T-cell (primary cell): ENCODE measurements at regions not wholly inside any gene's neighbourhood (a gene's known extent, or its start where the extent isn't known, plus 50 kb on each side); places are given as distances from the start of the nearest gene placed in this dataset.

ENCODE experiments used
- ATAC-seq, 4 experiments: fragments of 200-7000 bp in 3 of 4; fragments of 150-1000 bp in 1 of 4; cut with Tn5 transposase; replicated peaks in 1 of 4; 1 replicate in 3 of 4; 2 replicates in 1 of 4; pipeline ENCODE4 v1.10.0; 2021; ENCODE audit warnings: moderate library complexity in 3 of 4, mild to moderate bottlenecking in 2 of 4, moderate number of reproducible peaks in 1 of 4
- CTCF ChIA-PET, 2 donors: fragments of 300-600 bp; sonication (Branson Sonifier 250); formaldehyde crosslinking; loops; one replicate each; lab custom pipeline; 2022; ENCODE audit warnings: antibody characterized with exemption in 2 of 2; lab: Charles Lee
- POLR2A ChIA-PET, 2 donors: fragments of 300-600 bp; sonication (Branson Sonifier 250); formaldehyde crosslinking; loops; one replicate each; lab custom pipeline; 2022; ENCODE audit warnings: antibody characterized with exemption in 2 of 2; lab: Charles Lee
- DNase-seq, 35 experiments: peaks; one replicate each; pipeline versions ENCODE4 v3.0.0 to v3.0.0-alpha.2; 2013 to 2023
- H3K27ac ChIP-seq: one replicate; pipeline ENCODE4 v1.5.1; 2013; ENCODE audit warnings: low read length
- H3K27me3 ChIP-seq, 2 experiments: replicated peaks in 1 of 2; 1 replicate in 1 of 2; 2 replicates in 1 of 2; pipeline versions ENCODE4 v1.6.1 to v1.7.0; 2013; ENCODE audit warnings: low read length in 1 of 2, mixed read lengths in 1 of 2; ENCODE audit not compliant: control insufficient read depth in 2 of 2, insufficient read depth in 2 of 2; ENCODE audit errors: extremely low read depth in 1 of 2
- H3K36me3 ChIP-seq, 2 donors: 1 replicate in 1 of 2; 2 replicates in 1 of 2; pipeline versions ENCODE4 v1.6.1 to v1.7.0; 2013; ENCODE audit warnings: low read length in 1 of 2; ENCODE audit not compliant: control insufficient read depth in 2 of 2, insufficient read depth in 1 of 2; ENCODE audit errors: extremely low read depth in 1 of 2
- H3K4me1 ChIP-seq, 2 experiments: 1 replicate in 1 of 2; 2 replicates in 1 of 2; pipeline versions ENCODE4 v1.6.1 to v1.7.0; 2013; ENCODE audit warnings: low read length in 2 of 2, mixed read lengths in 1 of 2; ENCODE audit not compliant: insufficient read depth in 2 of 2, control insufficient read depth in 1 of 2; ENCODE audit errors: extremely low read depth in 1 of 2
- H3K4me3 ChIP-seq, 2 donors: 1 replicate in 1 of 2; 2 replicates in 1 of 2; pipeline versions ENCODE4 v1.5.1 to v1.7.0; 2013; ENCODE audit warnings: mild to moderate bottlenecking in 2 of 2, low read length in 1 of 2, moderate library complexity in 1 of 2; ENCODE audit not compliant: control insufficient read depth in 1 of 2; ENCODE audit errors: extremely low read depth in 1 of 2
- H3K9me3 ChIP-seq: 2 replicates; pipeline ENCODE4 v1.7.0; 2013
- H3K27ac Mint-ChIP-seq, 2 donors: one replicate each; pipeline ENCODE4 v1.8.0; 2020 to 2021; ENCODE audit warnings: mild to moderate bottlenecking in 2 of 2, mixed read lengths in 2 of 2
- H3K27me3 Mint-ChIP-seq, 2 donors: one replicate each; pipeline ENCODE4 v1.8.0; 2021 to 2022; ENCODE audit warnings: mixed read lengths in 2 of 2
- H3K36me3 Mint-ChIP-seq: one replicate; pipeline ENCODE4 v1.8.0; 2021; ENCODE audit warnings: mixed read lengths
- H3K4me1 Mint-ChIP-seq, 3 donors: one replicate each; pipeline ENCODE4 v1.8.0; 2020 to 2022; ENCODE audit warnings: mixed read lengths in 3 of 3, mild to moderate bottlenecking in 1 of 3
- H3K4me3 Mint-ChIP-seq, 3 donors: one replicate each; pipeline ENCODE4 v1.8.0; 2020 to 2022; ENCODE audit warnings: mild to moderate bottlenecking in 3 of 3, mixed read lengths in 3 of 3, moderate library complexity in 3 of 3
- H3K9me3 Mint-ChIP-seq, 3 donors: one replicate each; pipeline ENCODE4 v1.8.0; 2020 to 2022; ENCODE audit warnings: mixed read lengths in 3 of 3
- WGBS: methylation state at CpG from one replicate; pipeline ENCODE4 v1.1.5; 2013; ENCODE audit warnings: missing lambda C conversion rate; ENCODE audit not compliant: insufficient coverage; 5-methylcytosine and 5-hydroxymethylcytosine counted together

DNA sequence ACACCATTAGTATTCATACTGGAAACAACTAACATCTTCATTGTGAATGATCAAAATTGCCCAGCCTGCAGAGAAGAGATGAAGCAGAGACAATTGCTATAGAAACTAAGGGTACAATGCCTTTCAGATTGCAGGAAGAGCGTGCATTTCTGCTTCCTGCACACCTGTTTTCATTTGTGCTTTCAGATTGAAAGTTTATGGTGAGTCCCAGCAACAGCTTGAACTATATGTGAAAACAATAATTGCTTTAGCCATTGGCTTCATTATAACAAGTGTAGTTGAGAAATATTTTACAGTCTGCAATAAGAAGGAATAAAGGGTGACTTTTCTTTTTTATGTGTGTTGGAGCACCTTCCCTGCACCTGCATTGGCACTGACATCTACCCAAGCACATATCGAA lies 136.3 kb downstream of the CD8B2 start:
- Mint-ChIP-seq H3K4me3 (no peak overlapping the region), H3K4me1 (no peaks in the 10 kb centered on the region), H3K27ac (no peak overlapping the region), H3K36me3 (no peaks in the 10 kb centered on the region), H3K27me3 (peaks cover 18 to 33% of the 10 kb centered on the region in 2 donors), H3K9me3 (peaks cover 4 to 6% (median 6%) of the 10 kb centered on the region in 3 donors)
- CTCF ChIA-PET = interaction anchor here in 1 of 2 donors (0.6 kb wide), 1 partner anchor 13 kb away, joined by 3 read pairs; no protein-coding TSS in a partner anchor
- WGBS = no CpG with 5 or more reads among the region's 2 CpGs
- Histone ChIP-seq H3K27ac (no peak overlapping the region), H3K9me3 (no peaks in the 10 kb centered on the region), H3K4me1 (no peaks in the 10 kb centered on the region), H3K4me3 (no peak overlapping the region), H3K27me3 (peaks cover 0 to 5% of the 10 kb centered on the region in 2 experiments), H3K36me3 (no peaks in the 10 kb centered on the region)
- no peak for ATAC-seq
- POLR2A ChIA-PET = no interaction called here
- no peak for DNase-seq

DNA sequence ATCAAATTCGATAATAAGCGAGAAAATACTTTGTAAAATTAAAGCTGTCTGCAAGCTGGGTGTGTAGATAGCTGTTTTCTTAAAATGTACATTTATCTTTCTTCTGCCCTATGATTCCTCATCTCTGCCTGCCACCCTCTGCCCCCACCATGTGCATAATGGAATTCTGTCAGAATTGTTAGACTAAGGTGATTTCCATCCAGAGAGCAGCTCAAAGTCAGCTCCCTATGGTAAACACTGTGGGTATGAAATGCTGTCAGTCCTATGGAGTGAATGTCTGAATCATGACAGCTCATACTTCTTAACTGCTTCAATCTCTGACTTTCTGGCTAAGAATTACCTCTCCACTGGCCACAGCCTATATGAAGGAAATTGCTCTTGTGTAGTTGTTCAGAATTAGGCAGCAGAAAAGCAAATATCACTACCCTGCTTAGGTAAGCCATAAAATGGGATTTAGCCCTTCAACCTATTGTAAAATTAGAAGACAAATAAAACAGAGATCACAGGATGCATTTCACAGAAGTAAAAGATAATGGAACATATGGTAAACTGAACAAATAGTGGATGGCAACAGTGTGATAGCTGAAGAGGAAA lies 137.7 kb downstream of the CD8B2 start:
- Mint-ChIP-seq H3K36me3 (no peaks in the 10 kb centered on the region), H3K4me3 (no peak overlapping the region), H3K4me1 (no peaks in the 10 kb centered on the region), H3K27ac (no peak overlapping the region), H3K9me3 (peaks cover 7 to 10% (median 9%) of the 10 kb centered on the region in 3 donors), H3K27me3 (peaks cover 22 to 30% of the 10 kb centered on the region in 2 donors)
- Histone ChIP-seq H3K4me3 (no peak overlapping the region), H3K27me3 (peaks cover 0 to 5% of the 10 kb centered on the region in 2 experiments), H3K9me3 (no peaks in the 10 kb centered on the region), H3K27ac (no peak overlapping the region), H3K4me1 (no peaks in the 10 kb centered on the region), H3K36me3 (no peaks in the 10 kb centered on the region)
- DNase-seq (no peak), ATAC-seq (no peak)
- WGBS = no CpG with 5 or more reads among the region's 2 CpGs
- CTCF ChIA-PET = no interaction called here
- POLR2A ChIA-PET = no interaction called here

DNA sequence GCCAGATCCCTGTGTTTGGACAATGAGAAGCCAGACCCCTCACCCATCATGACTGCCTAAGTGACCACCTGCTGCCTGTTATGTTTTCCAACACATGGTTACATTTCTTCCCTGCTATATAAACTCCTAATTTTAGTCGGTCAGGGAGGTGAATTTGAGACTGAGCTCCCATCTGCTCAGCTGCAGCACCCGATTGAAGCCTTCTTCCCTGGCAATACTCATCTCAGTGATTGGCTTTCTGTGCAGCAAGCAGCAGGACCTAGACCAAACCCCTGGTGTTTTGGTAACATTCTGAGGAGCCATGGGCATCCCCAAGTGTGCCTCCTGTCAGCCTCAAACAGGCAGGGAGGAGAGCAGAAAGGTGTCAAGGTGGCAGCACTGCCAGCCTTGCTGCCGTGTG lies 141.2 kb downstream of the CD8B2 start:
- Mint-ChIP-seq H3K9me3 (peaks cover 7 to 10% (median 9%) of the 10 kb centered on the region in 3 donors), H3K27me3 (peaks cover 28 to 36% of the 10 kb centered on the region in 2 donors), H3K4me1 (no peaks in the 10 kb centered on the region), H3K27ac (no peak overlapping the region), H3K4me3 (no peak overlapping the region), H3K36me3 (no peaks in the 10 kb centered on the region)
- no peak overlapping the region for H3K4me3 ChIP-seq
- ChIA-PET CTCF (no interaction called here), POLR2A (no interaction called here)
- H3K36me3 ChIP-seq = no peaks in the 10 kb centered on the region
- ATAC-seq = no peak
- no peak overlapping the region for H3K27ac ChIP-seq
- 90% methylated on average over 2 of the region's 3 CpGs for WGBS
- H3K27me3 ChIP-seq = peaks cover 0 to 9% of the 10 kb centered on the region in 2 experiments
- H3K9me3 ChIP-seq = no peaks in the 10 kb centered on the region
- H3K4me1 ChIP-seq = no peaks in the 10 kb centered on the region
- no peak for DNase-seq

DNA sequence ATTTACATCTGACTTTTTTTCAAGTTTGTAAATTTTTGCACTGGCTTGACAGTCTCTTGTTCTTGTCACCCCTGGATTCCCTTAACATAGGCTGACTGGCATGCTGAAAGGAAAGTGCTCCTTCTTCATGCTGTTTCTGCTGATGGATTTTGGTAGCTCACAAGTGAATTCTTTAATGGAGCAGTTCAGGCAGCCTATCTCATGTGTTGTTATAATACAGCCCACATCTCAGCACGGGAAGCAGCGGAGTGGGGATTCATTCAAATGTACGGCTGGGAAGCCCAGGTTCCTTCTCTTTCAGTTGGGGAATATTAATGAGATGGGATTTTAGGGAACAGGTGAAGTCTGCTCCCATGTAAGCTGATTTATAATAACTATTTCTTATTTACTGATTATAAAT lies 142.8 kb downstream of the CD8B2 start:
- H3K9me3 Mint-ChIP-seq = peaks cover 7 to 10% (median 9%) of the 10 kb centered on the region in 3 donors
- H3K4me1 ChIP-seq = no peaks in the 10 kb centered on the region
- no peak overlapping the region for H3K4me3 Mint-ChIP-seq
- H3K4me3 ChIP-seq = no peak overlapping the region
- no peaks in the 10 kb centered on the region for H3K36me3 ChIP-seq
- ChIA-PET CTCF (no interaction called here), POLR2A (no interaction called here)
- ATAC-seq = no peak
- no CpG with 5 or more reads among the region's 3 CpGs for WGBS
- peaks cover 0 to 9% of the 10 kb centered on the region in 2 experiments for H3K27me3 ChIP-seq
- no peak for DNase-seq
- no peaks in the 10 kb centered on the region for H3K9me3 ChIP-seq
- H3K27ac Mint-ChIP-seq = no peak overlapping the region
- peaks cover 24 to 36% of the 10 kb centered on the region in 2 donors for H3K27me3 Mint-ChIP-seq
- no peaks in the 10 kb centered on the region for H3K36me3 Mint-ChIP-seq
- H3K27ac ChIP-seq = no peak overlapping the region
- no peaks in the 10 kb centered on the region for H3K4me1 Mint-ChIP-seq

DNA sequence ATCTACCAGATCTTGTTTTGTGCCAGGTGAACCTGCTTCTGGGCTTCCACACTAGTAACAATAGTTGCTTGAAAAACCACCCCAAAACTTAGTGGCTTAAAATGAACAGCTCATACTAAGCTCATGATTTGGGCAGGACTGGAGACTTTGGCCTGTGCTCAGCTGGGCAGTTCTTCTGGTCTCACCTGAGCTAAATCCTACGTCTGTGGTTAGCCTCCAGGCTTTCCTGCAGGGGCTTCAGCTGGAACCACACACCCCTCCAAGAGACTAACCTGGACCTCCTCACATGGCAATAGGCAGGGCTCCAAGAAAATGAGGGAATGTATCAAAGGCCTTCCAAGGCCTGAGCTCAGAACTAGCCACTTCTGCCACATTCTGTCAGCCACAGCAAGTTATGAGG lies 144.1 kb downstream of the CD8B2 start:
- ChIA-PET POLR2A (no interaction called here), CTCF (interaction anchor here (0.6 kb wide), 2 partner anchors 10 to 49 kb away, joined by 3 read pairs; no protein-coding TSS in a partner anchor)
- no peak overlapping the region for H3K27ac Mint-ChIP-seq

DNA sequence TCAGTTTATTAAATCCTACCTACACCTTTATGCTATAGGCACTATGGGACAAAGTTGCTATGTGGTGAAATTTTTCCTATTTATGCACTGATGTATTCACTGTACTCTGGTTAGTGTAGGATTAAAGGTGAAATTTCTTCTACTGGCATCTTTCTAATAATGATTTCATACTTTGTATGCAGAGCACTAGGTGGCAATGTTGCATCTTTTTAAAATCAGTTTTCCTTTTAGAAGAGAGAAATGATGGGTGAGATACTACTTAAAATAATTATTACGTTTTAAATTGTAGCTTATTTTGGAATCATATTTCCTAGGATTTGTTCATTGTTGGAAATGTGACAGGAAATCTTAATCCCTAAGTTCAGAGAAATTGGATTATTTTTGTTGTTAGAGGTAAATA lies 150.9 kb downstream of the CD8B2 start:
- POLR2A ChIA-PET = no interaction called here
- ATAC-seq = no peak
- peaks cover 5 to 7% of the 10 kb centered on the region in 2 donors for H3K27me3 Mint-ChIP-seq
- no peak for DNase-seq
- H3K4me1 ChIP-seq = no peaks in the 10 kb centered on the region
- H3K9me3 ChIP-seq = no peaks in the 10 kb centered on the region
- WGBS = no CpG with 5 or more reads among the region's 1 CpG
- H3K9me3 Mint-ChIP-seq = no peaks in the 10 kb centered on the region
- H3K27ac ChIP-seq = no peak overlapping the region
- H3K4me3 Mint-ChIP-seq = no peak overlapping the region
- H3K4me1 Mint-ChIP-seq = no peaks in the 10 kb centered on the region
- CTCF ChIA-PET = no interaction called here
- no peak overlapping the region for H3K4me3 ChIP-seq
- no peaks in the 10 kb centered on the region for H3K36me3 ChIP-seq
- no peaks in the 10 kb centered on the region for H3K27me3 ChIP-seq
- H3K36me3 Mint-ChIP-seq = no peaks in the 10 kb centered on the region
- H3K27ac Mint-ChIP-seq = no peak overlapping the region

More for the DNA sequence above, 144.1 kb downstream of the CD8B2 start:
- Mint-ChIP-seq H3K36me3 (no peaks in the 10 kb centered on the region), H3K9me3 (peaks cover 7 to 10% (median 9%) of the 10 kb centered on the region in 3 donors), H3K27me3 (peaks cover 19 to 26% of the 10 kb centered on the region in 2 donors), H3K4me1 (no peaks in the 10 kb centered on the region), H3K4me3 (no peak overlapping the region)
- WGBS = 50% methylated on average over 1 of the region's 1 CpG
- Histone ChIP-seq H3K9me3 (no peaks in the 10 kb centered on the region), H3K4me3 (no peak overlapping the region), H3K4me1 (no peaks in the 10 kb centered on the region), H3K36me3 (no peaks in the 10 kb centered on the region), H3K27me3 (peaks cover 0 to 9% of the 10 kb centered on the region in 2 experiments), H3K27ac (no peak overlapping the region)
- ATAC-seq = no peak
- no peak for DNase-seq
